ENCODE measurements at regions not wholly inside any gene's neighbourhood (a gene's known extent, or its start where the extent isn't known, plus 50 kb on each side); places are given as distances from the start of the nearest gene placed in this dataset.

DNA sequence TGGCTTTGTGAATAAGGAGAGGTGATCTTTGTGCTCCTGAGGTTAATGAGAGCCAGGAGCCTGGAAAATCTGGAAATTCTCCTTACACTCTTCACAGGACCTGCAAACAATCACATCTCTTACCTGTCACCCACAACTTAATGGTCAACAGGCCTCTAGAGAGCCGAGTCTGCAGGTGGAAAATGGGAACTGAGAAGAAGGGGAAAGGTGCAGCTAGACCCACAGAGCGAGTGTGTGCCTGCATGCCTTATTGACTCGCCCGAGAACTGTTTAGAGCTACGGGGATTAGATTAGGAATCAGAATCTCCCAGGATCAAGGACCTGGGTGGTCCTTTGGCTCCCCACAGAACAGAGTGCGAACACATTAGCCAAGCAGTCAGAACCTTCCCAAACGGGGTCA lies 329.6 kb downstream of the PTEN start (continued):
- TF ChIP-seq, protein P1, sequence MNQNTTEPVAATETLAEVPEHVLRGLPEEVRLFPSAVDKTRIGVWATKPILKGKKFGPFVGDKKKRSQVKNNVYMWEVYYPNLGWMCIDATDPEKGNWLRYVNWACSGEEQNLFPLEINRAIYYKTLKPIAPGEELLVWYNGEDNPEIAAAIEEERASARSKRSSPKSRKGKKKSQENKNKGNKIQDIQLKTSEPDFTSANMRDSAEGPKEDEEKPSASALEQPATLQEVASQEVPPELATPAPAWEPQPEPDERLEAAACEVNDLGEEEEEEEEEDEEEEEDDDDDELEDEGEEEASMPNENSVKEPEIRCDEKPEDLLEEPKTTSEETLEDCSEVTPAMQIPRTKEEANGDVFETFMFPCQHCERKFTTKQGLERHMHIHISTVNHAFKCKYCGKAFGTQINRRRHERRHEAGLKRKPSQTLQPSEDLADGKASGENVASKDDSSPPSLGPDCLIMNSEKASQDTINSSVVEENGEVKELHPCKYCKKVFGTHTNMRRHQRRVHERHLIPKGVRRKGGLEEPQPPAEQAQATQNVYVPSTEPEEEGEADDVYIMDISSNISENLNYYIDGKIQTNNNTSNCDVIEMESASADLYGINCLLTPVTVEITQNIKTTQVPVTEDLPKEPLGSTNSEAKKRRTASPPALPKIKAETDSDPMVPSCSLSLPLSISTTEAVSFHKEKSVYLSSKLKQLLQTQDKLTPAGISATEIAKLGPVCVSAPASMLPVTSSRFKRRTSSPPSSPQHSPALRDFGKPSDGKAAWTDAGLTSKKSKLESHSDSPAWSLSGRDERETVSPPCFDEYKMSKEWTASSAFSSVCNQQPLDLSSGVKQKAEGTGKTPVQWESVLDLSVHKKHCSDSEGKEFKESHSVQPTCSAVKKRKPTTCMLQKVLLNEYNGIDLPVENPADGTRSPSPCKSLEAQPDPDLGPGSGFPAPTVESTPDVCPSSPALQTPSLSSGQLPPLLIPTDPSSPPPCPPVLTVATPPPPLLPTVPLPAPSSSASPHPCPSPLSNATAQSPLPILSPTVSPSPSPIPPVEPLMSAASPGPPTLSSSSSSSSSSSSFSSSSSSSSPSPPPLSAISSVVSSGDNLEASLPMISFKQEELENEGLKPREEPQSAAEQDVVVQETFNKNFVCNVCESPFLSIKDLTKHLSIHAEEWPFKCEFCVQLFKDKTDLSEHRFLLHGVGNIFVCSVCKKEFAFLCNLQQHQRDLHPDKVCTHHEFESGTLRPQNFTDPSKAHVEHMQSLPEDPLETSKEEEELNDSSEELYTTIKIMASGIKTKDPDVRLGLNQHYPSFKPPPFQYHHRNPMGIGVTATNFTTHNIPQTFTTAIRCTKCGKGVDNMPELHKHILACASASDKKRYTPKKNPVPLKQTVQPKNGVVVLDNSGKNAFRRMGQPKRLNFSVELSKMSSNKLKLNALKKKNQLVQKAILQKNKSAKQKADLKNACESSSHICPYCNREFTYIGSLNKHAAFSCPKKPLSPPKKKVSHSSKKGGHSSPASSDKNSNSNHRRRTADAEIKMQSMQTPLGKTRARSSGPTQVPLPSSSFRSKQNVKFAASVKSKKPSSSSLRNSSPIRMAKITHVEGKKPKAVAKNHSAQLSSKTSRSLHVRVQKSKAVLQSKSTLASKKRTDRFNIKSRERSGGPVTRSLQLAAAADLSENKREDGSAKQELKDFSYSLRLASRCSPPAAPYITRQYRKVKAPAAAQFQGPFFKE (tag by site-specific recombination; IDR thresholded peaks at IDR 0.05; ENCODE audit: borderline replicate concordance), result no peak
- TF ChIP-seq ZSCAN16 (tag by site-specific recombination; IDR thresholded peaks at IDR 0.05), result no peak
- no peak for TF ChIP-seq KLF8 (tag by site-specific recombination; IDR thresholded peaks at IDR 0.05)
- no peak for TF ChIP-seq ZNF585B (tag by site-specific recombination; IDR thresholded peaks at IDR 0.05)
- TF ChIP-seq ZNF311 (tag by site-specific recombination; IDR thresholded peaks at IDR 0.05; ENCODE audit: borderline replicate concordance), result no peak
- TF ChIP-seq ZNF600 (tag by site-specific recombination; IDR thresholded peaks at IDR 0.05), result no peak
- TF ChIP-seq ZNF324 (tag by site-specific recombination; IDR thresholded peaks at IDR 0.05), result no peak
- no peak for TF ChIP-seq ZNF510 (tag by site-specific recombination; IDR thresholded peaks at IDR 0.05; ENCODE audit: insufficient replicate concordance)
- no peak for TF ChIP-seq KLF1 (tag by site-specific recombination; IDR thresholded peaks at IDR 0.05)

DNA sequence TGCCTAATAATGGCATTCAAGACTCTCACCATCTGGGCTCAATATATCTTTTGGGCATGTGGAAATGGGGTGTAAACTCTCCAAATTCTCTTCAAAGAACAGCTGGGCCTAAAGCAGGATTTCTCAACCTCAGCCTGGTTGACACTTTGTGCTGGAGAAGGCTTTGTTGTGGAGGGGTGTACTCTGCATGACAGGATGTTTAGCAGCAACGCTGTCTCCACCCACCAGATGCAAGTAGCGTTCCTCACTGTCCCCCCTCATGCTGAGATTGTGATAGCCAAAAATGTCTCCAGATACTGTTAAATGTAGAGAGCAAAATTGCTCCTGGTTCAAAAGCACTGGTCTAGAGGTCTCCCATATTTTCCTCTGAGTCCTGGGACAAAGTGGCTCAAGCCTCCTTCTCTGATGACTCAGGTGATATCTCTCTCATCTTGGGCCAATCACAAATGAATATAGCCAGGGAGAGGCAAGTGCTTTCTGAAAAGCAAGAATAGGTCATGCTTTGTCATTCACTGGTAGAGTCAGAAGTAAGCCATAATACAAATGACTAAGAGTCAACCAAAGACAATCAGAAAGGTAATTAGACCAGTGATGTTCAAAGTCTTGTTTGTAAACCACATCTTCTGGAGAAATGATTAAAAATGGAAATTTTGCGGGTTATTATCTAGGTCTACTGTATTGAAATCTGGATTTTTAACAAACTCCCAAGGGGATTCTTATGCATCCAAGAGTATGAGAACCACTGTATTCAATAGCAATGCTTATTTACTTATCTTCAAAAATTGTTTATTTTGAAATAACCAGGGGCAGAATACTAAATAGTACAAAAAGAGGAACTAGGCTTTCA lies 330.8 kb downstream of the PTEN start:
- Histone ChIP-seq H3K4me3 (ENCODE audit: low read depth, low read length) (no peak overlapping the region), H3K4me1 (ENCODE audit: control insufficient read depth, insufficient read depth, low read length) (peaks cover 15% of the 10 kb centered on the region), H3K36me3 (ENCODE audit: control insufficient read depth in 2 of 2, insufficient read depth in 1 of 2, low read length in 2 of 2) (no peaks in the 10 kb centered on the region), H3K9me3 (ENCODE audit: control insufficient read depth, insufficient read depth, low read depth, low read length) (no peaks in the 10 kb centered on the region), H3K27ac (ENCODE audit: extremely low read depth, low read depth, low read length) (no peak overlapping the region)
- TF ChIP-seq ZNF561 (tag by site-specific recombination; IDR thresholded peaks at IDR 0.05; ENCODE audit: borderline replicate concordance), result no peak
- no peak for TF ChIP-seq ZNF2 (tag by site-specific recombination; IDR thresholded peaks at IDR 0.05)
- TF ChIP-seq, protein P2, sequence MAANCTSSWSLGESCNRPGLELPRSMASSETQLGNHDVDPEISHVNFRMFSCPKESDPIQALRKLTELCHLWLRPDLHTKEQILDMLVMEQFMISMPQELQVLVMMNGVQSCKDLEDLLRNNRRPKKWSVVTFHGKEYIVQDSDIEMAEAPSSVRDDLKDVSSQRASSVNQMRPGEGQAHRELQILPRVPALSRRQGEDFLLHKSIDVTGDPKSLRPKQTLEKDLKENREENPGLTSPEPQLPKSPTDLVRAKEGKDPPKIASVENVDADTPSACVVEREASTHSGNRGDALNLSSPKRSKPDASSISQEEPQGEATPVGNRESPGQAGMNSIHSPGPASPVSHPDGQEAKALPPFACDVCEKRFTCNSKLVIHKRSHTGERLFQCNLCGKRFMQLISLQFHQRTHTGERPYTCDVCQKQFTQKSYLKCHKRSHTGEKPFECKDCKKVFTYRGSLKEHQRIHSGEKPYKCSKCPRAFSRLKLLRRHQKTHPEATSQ (tag by site-specific recombination; IDR thresholded peaks at IDR 0.05), result no peak
- no peak for TF ChIP-seq ZNF791 (tag by site-specific recombination; IDR thresholded peaks at IDR 0.05)
- TF ChIP-seq, protein P3, sequence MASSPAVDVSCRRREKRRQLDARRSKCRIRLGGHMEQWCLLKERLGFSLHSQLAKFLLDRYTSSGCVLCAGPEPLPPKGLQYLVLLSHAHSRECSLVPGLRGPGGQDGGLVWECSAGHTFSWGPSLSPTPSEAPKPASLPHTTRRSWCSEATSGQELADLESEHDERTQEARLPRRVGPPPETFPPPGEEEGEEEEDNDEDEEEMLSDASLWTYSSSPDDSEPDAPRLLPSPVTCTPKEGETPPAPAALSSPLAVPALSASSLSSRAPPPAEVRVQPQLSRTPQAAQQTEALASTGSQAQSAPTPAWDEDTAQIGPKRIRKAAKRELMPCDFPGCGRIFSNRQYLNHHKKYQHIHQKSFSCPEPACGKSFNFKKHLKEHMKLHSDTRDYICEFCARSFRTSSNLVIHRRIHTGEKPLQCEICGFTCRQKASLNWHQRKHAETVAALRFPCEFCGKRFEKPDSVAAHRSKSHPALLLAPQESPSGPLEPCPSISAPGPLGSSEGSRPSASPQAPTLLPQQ (tag by site-specific recombination; IDR thresholded peaks at IDR 0.05), result no peak
- TF ChIP-seq ZNF169 (tag by site-specific recombination; IDR thresholded peaks at IDR 0.05), result no peak
- TF ChIP-seq ZFHX2 (tag by site-specific recombination; conservative IDR thresholded peaks at IDR 0.05), result no peak
- TF ChIP-seq, protein P4, sequence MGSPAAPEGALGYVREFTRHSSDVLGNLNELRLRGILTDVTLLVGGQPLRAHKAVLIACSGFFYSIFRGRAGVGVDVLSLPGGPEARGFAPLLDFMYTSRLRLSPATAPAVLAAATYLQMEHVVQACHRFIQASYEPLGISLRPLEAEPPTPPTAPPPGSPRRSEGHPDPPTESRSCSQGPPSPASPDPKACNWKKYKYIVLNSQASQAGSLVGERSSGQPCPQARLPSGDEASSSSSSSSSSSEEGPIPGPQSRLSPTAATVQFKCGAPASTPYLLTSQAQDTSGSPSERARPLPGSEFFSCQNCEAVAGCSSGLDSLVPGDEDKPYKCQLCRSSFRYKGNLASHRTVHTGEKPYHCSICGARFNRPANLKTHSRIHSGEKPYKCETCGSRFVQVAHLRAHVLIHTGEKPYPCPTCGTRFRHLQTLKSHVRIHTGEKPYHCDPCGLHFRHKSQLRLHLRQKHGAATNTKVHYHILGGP (tag by site-specific recombination; IDR thresholded peaks at IDR 0.05), result no peak
- TF ChIP-seq SP7 (tag by site-specific recombination; IDR thresholded peaks at IDR 0.05), result no peak
- no peak for TF ChIP-seq MYNN (tag by site-specific recombination; IDR thresholded peaks at IDR 0.05; ENCODE audit: borderline replicate concordance)
- TF ChIP-seq HOXD13 (CRISPR knock-in tag; IDR thresholded peaks at IDR 0.05; ENCODE audit: borderline replicate concordance), result no peak
- CTCF ChIA-PET, result no interaction called here
- POLR2A ChIA-PET, result no interaction called here
